GM19025 (cell line): ENCODE measurements at regions not wholly inside any gene's neighbourhood (a gene's known extent, or its start where the extent isn't known, plus 50 kb on each side); places are given as distances from the start of the nearest gene placed in this dataset.
"Not testable (repeated sequence)": the region's sequence is repeated elsewhere in the genome, so short reads cannot be mapped to it uniquely, and the experiment has no call there.

Source experiments
- ATAC-seq: cut with Tn5 transposase; IDR thresholded peaks from one replicate; pipeline ENCODE4 v1.9.1; 2021; ENCODE audit warnings: mild to moderate bottlenecking, low read depth, moderate library complexity; ENCODE audit not compliant: unreplicated experiment

GRCh38 chr6:105686793-105687192 is 283.9 kb upstream of the PREP start:
- not testable (repeated sequence) for ATAC-seq

GRCh38 chr6:105681061-105681460 is 278.2 kb upstream of the PREP start:
- no peak for ATAC-seq

DNA sequence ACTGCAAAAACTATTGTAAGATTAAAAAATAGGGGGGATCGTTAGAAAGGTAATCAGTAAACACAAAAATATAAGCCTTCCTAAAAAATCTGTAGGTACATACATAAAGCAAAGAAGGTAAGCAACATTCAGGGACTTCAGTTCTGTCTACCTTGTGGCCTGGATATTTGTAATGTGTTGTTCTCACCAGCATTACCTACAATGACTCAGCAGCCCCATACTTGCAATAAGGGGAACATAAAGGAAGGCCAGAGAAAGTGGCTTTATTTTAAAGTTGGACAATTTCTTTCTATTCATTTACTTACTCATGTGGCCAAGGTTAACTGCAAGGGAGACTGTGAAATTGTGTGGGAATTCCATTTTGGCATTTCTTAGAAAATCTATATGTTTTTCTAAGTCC is 277.2 kb upstream of the PREP start:
- no peak for ATAC-seq

DNA sequence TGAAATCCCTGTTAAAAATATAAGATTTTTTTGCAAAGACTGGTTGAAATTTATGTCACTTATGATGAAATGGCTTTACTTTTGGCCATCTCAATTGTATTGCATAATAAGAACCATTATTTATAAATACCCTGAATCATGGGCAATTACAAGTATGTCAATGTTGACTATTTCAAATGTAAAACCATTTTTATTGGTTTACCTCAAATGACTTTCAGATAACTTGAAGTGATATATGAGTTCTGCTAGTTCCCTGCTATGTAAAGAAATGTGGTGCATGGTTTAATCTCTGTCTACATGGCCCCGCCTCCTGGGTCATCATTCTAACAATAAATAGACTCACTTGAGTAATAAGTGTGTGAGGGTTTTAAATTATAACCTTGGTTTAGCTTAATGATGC is 275.6 kb upstream of the PREP start:
- ATAC-seq: no peak

- no peak for ATAC-seq
These were observed 275.0 kb upstream of the PREP start for GRCh38 chr6:105677671-105678475.

GRCh38 chr6:105676857-105677256 is 274.0 kb upstream of the PREP start:
- ATAC-seq: no peak

DNA sequence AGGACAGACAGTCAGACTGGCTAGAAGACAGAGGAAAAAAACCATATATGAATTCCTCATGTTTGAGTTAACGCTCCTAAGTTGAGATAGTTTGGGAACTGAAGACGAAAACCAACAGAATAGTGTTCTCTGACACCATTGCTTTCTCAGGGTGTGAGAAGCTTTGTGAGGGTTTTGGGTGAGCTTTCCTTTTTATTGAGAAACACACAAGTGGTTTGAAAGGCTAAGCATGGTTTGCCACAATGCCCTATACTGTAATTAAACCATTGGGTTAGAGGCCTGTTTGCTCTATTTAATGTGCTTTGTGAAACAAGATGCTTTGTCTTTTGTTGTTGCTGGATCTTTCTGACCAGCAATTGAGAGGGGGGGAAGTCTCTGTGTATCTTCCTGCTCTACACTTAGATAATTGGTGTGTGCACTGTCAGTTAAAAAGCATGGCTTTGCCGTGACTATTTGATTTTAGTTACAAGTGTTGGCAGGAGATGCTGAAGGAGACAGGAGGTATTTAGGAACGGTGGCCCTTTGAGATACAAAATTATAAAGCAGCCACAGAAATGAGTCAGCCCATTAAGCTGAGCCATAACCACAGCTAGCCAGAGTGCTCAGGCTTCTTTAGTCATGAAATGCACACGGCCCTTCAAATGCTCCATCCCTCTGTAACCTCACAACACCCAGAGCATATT is 273.0 kb upstream of the PREP start:
- ATAC-seq: no peak

- ATAC-seq: not testable (repeated sequence)
These were observed 270.1 kb upstream of the PREP start for GRCh38 chr6:105672856-105673538.

GRCh38 chr6:105669232-105669631 is 266.4 kb upstream of the PREP start:
- ATAC-seq: no peak

- no peak for ATAC-seq
These were observed 264.2 kb upstream of the PREP start for GRCh38 chr6:105667056-105667455.

- ATAC-seq: no peak
These were observed 262.0 kb upstream of the PREP start for GRCh38 chr6:105664931-105665330.

DNA sequence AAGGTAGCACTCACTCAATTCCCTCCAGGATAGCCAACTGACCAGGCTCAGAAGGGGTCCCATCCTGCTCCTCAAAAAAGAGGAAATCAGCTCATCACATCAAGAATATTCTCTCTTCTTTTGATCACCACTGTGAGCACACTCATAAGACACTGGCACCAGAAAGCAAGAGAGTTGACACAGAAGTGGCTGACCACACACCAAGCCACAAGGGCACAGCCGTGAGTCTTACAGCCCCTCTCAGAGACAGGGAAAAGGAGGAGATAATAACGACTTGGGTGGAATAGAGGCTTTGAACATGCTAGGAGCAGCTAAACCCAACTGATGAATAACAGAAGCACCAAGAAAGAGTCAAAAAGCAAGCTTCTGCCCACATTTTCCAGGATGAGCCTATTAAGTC is 249.1 kb upstream of the PREP start:
- no peak for ATAC-seq

- no peak for ATAC-seq
These were observed 247.5 kb upstream of the PREP start for GRCh38 chr6:105650347-105650746.

DNA sequence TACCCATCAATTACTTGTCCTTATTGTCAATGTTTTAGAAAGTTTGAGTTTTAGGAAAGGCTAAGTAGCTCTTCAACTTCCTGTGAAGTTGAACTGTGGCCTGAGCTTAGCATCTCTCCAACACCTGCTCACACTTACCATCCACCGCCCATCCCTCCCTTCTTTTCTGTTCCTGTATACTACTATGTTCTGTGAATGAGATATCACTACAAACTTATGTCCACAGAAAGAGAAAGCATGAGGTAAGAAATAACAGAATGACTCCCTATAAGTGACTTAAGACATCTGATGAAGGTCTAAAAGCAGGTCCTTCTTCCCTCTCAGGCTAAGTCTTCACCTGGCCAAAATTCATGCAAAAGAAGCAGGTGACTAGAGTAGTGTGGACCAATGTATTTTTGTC is 246.3 kb upstream of the PREP start:
- no peak for ATAC-seq

GRCh38 chr6:105648276-105648675 is 245.4 kb upstream of the PREP start:
- ATAC-seq: no peak

GRCh38 chr6:105646391-105646867 is 243.5 kb upstream of the PREP start:
- peak; percentile 79 for ATAC-seq

DNA sequence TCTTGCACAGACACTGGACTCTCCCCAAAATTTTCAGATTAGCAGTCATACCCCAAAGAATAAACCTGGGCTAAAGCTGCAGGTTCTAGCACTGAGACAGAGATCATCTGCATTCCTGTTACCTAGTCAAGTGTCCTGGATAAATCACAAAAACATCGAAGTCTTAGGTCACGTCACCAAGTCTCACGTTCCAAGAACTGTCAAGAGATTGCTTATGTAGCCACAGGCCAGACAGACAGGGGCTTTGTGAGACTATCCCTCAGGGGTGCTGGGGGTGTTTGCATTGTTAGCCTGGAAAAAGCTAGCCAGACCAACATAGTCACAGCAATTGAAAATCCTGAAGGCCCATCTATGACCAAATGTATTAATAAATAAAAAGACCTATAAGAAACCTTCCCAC is 243.1 kb upstream of the PREP start:
- no peak for ATAC-seq

GRCh38 chr6:105645156-105645555 is 242.3 kb upstream of the PREP start:
- no peak for ATAC-seq

- no peak for ATAC-seq
These were observed 241.8 kb upstream of the PREP start for GRCh38 chr6:105644691-105645090.

DNA sequence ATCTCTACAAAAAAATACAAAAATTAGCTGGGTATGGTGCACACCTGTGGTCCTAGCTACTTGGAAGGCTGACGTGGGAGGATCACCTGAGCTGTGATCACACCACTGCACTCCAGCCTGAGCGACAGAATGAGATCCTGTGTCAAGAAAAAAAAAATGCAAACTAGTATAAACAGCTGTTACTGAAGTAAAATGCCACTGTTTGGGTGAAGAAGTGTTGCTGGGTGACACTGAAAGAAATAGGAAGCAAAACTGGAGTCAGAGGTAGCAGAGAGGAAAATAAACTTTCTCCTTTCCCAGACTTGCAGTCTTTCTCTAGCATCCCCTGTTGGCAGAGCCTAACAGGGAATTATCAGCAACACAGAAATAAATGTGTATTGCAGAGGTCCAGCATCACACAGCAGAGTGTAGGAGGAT is 241.2 kb upstream of the PREP start:
- no peak for ATAC-seq

- no peak for ATAC-seq
These were observed 239.8 kb upstream of the PREP start for GRCh38 chr6:105642708-105643107.
